ENCODE measurements at regions not wholly inside any gene's neighbourhood (a gene's known extent, or its start where the extent isn't known, plus 50 kb on each side); places are given as distances from the start of the nearest gene placed in this dataset.

GRCh38 chr6:110529355-110529754 is 52.9 kb upstream of the SLC22A16 start:
- TF ChIP-seq ZNF629 (tag by site-specific recombination; IDR thresholded peaks at IDR 0.05) (no peak), ELK4 (IDR thresholded peaks at IDR 0.05; ENCODE audit: borderline replicate concordance, low read depth, low read length) (no peak), ZNF76 (tag by site-specific recombination; IDR thresholded peaks at IDR 0.05; ENCODE audit: borderline replicate concordance, low read depth) (no peak), ZFP37 (tag by site-specific recombination; IDR thresholded peaks at IDR 0.05) (no peak)

Measured in HEK293 (cell line).